ENCODE measurements at regions not wholly inside any gene's neighbourhood (a gene's known extent, or its start where the extent isn't known, plus 50 kb on each side); places are given as distances from the start of the nearest gene placed in this dataset.

DNA sequence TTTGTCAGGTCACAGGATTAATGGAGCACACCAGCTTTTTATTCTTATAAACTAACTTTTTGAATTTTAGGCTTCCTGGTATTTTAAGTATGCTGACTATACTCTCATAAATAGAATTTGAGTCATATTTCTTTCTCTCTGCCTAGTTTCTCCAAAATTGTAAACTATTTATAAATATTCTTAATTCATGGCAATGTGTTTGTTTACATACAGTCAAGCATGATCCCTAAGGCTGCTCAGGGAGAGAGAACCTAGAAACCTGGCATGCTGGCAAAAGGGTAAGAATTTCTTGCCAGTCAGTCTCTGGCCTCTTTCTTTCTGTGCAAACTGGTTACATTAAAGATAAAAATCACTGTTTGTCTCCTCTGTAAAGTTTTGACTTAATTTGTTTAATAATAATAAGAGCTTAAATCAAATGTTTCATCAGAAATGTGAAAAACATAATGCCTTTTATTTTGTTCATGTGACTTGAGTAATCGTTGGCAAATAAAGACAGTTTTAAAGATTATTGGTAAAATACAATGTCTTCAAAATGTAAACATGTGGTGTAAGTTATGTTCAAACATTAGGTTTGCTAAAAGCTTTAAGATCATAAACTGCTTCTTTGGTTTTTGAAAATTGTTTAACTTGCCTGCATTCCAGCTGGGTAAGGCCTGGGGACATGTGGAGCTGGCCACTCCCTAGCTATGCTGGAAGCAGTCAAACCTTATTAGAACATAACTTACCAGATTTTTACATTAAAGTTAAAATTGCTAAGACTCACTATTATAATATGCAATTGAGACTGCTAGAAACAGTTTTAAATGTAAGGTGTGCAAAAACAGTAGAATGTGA is 1401.7 kb downstream of the NCAM2 start:
- WGBS (ENCODE audit: insufficient coverage), result no CpG with 5 or more reads among the region's 1 CpG
- Mint-ChIP-seq H3K27me3 (ENCODE audit: low read depth in 3 of 3) (no peaks in the 10 kb centered on the region), H3K4me3 (no peak overlapping the region), H3K36me3 (no peaks in the 10 kb centered on the region), H3K9me3 (peaks cover 2 to 7% (median 4%) of the 10 kb centered on the region in 7 donors), H3K4me1 (no peaks in the 10 kb centered on the region), H3K27ac (no peak overlapping the region)
- H3K36me3 ChIP-seq (replicated peaks in 1 of 2; ENCODE audit: control insufficient read depth in 1 of 2, insufficient read depth in 2 of 2, low read length in 2 of 2), result no peaks in the 10 kb centered on the region
- no peak overlapping the region for H3K4me2 ChIP-seq (replicated peaks; ENCODE audit: extremely low read depth, low read length, poor library complexity, severe bottlenecking)
- TF ChIP-seq, protein P1, sequence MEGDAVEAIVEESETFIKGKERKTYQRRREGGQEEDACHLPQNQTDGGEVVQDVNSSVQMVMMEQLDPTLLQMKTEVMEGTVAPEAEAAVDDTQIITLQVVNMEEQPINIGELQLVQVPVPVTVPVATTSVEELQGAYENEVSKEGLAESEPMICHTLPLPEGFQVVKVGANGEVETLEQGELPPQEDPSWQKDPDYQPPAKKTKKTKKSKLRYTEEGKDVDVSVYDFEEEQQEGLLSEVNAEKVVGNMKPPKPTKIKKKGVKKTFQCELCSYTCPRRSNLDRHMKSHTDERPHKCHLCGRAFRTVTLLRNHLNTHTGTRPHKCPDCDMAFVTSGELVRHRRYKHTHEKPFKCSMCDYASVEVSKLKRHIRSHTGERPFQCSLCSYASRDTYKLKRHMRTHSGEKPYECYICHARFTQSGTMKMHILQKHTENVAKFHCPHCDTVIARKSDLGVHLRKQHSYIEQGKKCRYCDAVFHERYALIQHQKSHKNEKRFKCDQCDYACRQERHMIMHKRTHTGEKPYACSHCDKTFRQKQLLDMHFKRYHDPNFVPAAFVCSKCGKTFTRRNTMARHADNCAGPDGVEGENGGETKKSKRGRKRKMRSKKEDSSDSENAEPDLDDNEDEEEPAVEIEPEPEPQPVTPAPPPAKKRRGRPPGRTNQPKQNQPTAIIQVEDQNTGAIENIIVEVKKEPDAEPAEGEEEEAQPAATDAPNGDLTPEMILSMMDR (IDR thresholded peaks at IDR 0.05), result no peak
- no peak overlapping the region for H3K9ac ChIP-seq (ENCODE audit: insufficient read depth, low read length, poor library complexity, severe bottlenecking)
- no peak overlapping the region for H3K4me3 ChIP-seq (replicated peaks in 1 of 3; ENCODE audit: low read depth in 2 of 3, low read length in 3 of 3)
- H2AFZ ChIP-seq (ENCODE audit: insufficient read depth, low read depth, low read length, poor library complexity, severe bottlenecking), result no peak overlapping the region
- DNase-seq, result no peak
- H3K4me1 ChIP-seq (ENCODE audit: control insufficient read depth in 1 of 2, insufficient read depth in 2 of 2, low read length in 2 of 2), result no peaks in the 10 kb centered on the region
- no peaks in the 10 kb centered on the region for H3K27me3 ChIP-seq (ENCODE audit: control insufficient read depth in 2 of 2, insufficient read depth in 2 of 2, low read length in 2 of 2)
- intact Hi-C loops (cut with micrococcal nuclease), result no loop called here
- H3K79me2 ChIP-seq (ENCODE audit: insufficient read depth, low read length), result no peaks in the 10 kb centered on the region
- H3K27ac ChIP-seq (ENCODE audit: low read depth in 1 of 2, low read length in 2 of 2), result no peak overlapping the region
- H3K9me3 ChIP-seq (replicated peaks in 1 of 2; ENCODE audit: control insufficient read depth in 1 of 2, insufficient read depth in 1 of 2, low read length in 2 of 2), result peaks cover 0 to 11% of the 10 kb centered on the region in 2 donors
- H4K20me1 ChIP-seq (ENCODE audit: insufficient read depth, low read length), result no peaks in the 10 kb centered on the region

DNA sequence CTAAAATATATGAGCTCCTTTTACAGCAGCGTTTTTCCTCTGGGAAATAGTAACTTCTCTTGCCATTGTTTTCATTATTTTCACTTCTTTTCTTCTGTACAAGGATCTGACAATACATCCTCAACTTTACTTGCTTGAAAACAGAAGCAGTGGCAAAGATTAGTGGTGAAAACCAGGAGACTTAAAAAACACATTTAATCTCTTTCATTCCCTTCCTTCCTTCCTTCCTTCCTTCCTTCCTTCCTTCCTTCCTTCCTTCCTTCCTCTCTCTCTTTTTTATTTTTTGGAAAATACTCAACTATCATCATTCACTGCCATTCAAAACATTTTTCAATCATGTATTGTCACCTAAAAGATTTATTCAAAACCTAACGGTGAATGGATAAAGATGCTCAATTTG is 1411.4 kb downstream of the NCAM2 start:
- Histone ChIP-seq H3K27ac (ENCODE audit: low read depth in 1 of 2, low read length in 2 of 2) (no peak overlapping the region), H3K9me3 (replicated peaks in 1 of 2; ENCODE audit: control insufficient read depth in 1 of 2, insufficient read depth in 1 of 2, low read length in 2 of 2) (peaks cover 0 to 4% of the 10 kb centered on the region in 2 donors), H3K4me2 (replicated peaks; ENCODE audit: extremely low read depth, low read length, poor library complexity, severe bottlenecking) (no peak overlapping the region), H3K27me3 (ENCODE audit: control insufficient read depth in 2 of 2, insufficient read depth in 2 of 2, low read length in 2 of 2) (no peaks in the 10 kb centered on the region), H3K4me1 (ENCODE audit: control insufficient read depth in 1 of 2, insufficient read depth in 2 of 2, low read length in 2 of 2) (no peaks in the 10 kb centered on the region), H2AFZ (ENCODE audit: insufficient read depth, low read depth, low read length, poor library complexity, severe bottlenecking) (no peak overlapping the region), H3K4me3 (replicated peaks in 1 of 3; ENCODE audit: low read depth in 2 of 3, low read length in 3 of 3) (no peak overlapping the region), H4K20me1 (ENCODE audit: insufficient read depth, low read length) (no peaks in the 10 kb centered on the region), H3K36me3 (replicated peaks in 1 of 2; ENCODE audit: control insufficient read depth in 1 of 2, insufficient read depth in 2 of 2, low read length in 2 of 2) (no peaks in the 10 kb centered on the region), H3K9ac (ENCODE audit: insufficient read depth, low read length, poor library complexity, severe bottlenecking) (no peak overlapping the region), H3K79me2 (ENCODE audit: insufficient read depth, low read length) (no peaks in the 10 kb centered on the region)
- no peaks in the 10 kb centered on the region for H3K36me3 Mint-ChIP-seq
- H3K4me1 Mint-ChIP-seq, result no peaks in the 10 kb centered on the region
- no peak for DNase-seq
- H3K27me3 Mint-ChIP-seq (ENCODE audit: low read depth in 3 of 3), result peaks cover 0 to 1% (median 1%) of the 10 kb centered on the region in 3 donors
- peaks cover 0 to 10% (median 3%) of the 10 kb centered on the region in 7 donors for H3K9me3 Mint-ChIP-seq
- no CpG with 5 or more reads among the region's 2 CpGs for WGBS (ENCODE audit: insufficient coverage)
- intact Hi-C loops (cut with micrococcal nuclease), result no loop called here
- H3K27ac Mint-ChIP-seq, result no peak overlapping the region
- no peak overlapping the region for H3K4me3 Mint-ChIP-seq
- TF ChIP-seq, protein P1 (IDR thresholded peaks at IDR 0.05), result no peak
